H9 (cell line): ENCODE measurements at regions not wholly inside any gene's neighbourhood (a gene's known extent, or its start where the extent isn't known, plus 50 kb on each side); places are given as distances from the start of the nearest gene placed in this dataset.

ENCODE experiments used
- DNase-seq: peaks from one replicate; pipeline ENCODE4 v3.0.0-alpha.2; 2017
- H2AFZ ChIP-seq: one replicate; pipeline ENCODE4 v1.6.1; 2013; ENCODE audit warnings: mild to moderate bottlenecking, low read length, control low read depth, moderate library complexity
- H2AK5ac ChIP-seq: 2 replicates; pipeline ENCODE4 v1.6.1; 2013; ENCODE audit warnings: low read length, control low read depth, mixed read lengths; ENCODE audit not compliant: insufficient read length
- H2BK120ac ChIP-seq: one replicate; pipeline ENCODE4 v1.6.1; 2013; ENCODE audit warnings: low read depth, mild to moderate bottlenecking, low read length, control low read depth, inconsistent platforms; ENCODE audit not compliant: poor library complexity, severe bottlenecking
- H2BK12ac ChIP-seq: 2 replicates; pipeline ENCODE4 v1.6.1; 2013; ENCODE audit warnings: low read length, control low read depth, mixed read lengths, low read depth; ENCODE audit not compliant: insufficient read length
- H2BK15ac ChIP-seq: 2 replicates; pipeline ENCODE4 v1.6.1; 2013; ENCODE audit warnings: low read depth, low read length, control low read depth
- H2BK20ac ChIP-seq: one replicate; pipeline ENCODE4 v1.6.1; 2013; ENCODE audit warnings: low read depth, mild to moderate bottlenecking, low read length, control low read depth, inconsistent platforms; ENCODE audit not compliant: poor library complexity, severe bottlenecking
- H2BK5ac ChIP-seq: 2 replicates; pipeline ENCODE4 v1.6.1; 2013; ENCODE audit warnings: low read length, control low read depth, mixed read lengths; ENCODE audit not compliant: insufficient read length
- H3K14ac ChIP-seq: 2 replicates; pipeline ENCODE4 v1.6.1; 2013; ENCODE audit warnings: low read length, control low read depth; ENCODE audit not compliant: insufficient read depth
- H3K18ac ChIP-seq: 2 replicates; pipeline ENCODE4 v1.6.1; 2013; ENCODE audit warnings: low read depth, mild to moderate bottlenecking, mixed read lengths, low read length, control low read depth; ENCODE audit not compliant: insufficient read length
- H3K23ac ChIP-seq: 2 replicates; pipeline ENCODE4 v1.6.1; 2013; ENCODE audit warnings: low read length, control low read depth, mixed read lengths, low read depth; ENCODE audit not compliant: insufficient read length
- H3K23me2 ChIP-seq: 2 replicates; pipeline ENCODE4 v1.6.1; 2013; ENCODE audit warnings: low read depth, mild to moderate bottlenecking, mixed read lengths, low read length, control low read depth; ENCODE audit not compliant: insufficient read length, poor library complexity, severe bottlenecking
- H3K27ac ChIP-seq: 2 replicates; pipeline ENCODE4 v1.5.1; 2013; ENCODE audit warnings: low read length, control low read depth, mixed read lengths, low read depth; ENCODE audit not compliant: insufficient read length
- H3K27me3 ChIP-seq: 2 replicates; pipeline ENCODE4 v1.6.1; 2013; ENCODE audit warnings: low read length, control low read depth, inconsistent platforms; ENCODE audit not compliant: insufficient read depth
- H3K4ac ChIP-seq: 2 replicates; pipeline ENCODE4 v1.6.1; 2013; ENCODE audit warnings: low read depth, mild to moderate bottlenecking, control low read depth, inconsistent platforms, low read length, moderate library complexity
- H3K4me1 ChIP-seq: 2 replicates; pipeline ENCODE4 v1.6.1; 2013; ENCODE audit warnings: low read length, control low read depth, inconsistent platforms; ENCODE audit not compliant: insufficient read depth
- H3K4me2 ChIP-seq: 2 replicates; pipeline ENCODE4 v1.6.1; 2013; ENCODE audit warnings: low read length, control low read depth, mixed read lengths; ENCODE audit not compliant: insufficient read length, insufficient read depth
- H3K56ac ChIP-seq: 2 replicates; pipeline ENCODE4 v1.6.1; 2013; ENCODE audit warnings: low read depth, mild to moderate bottlenecking, mixed read lengths, low read length, control low read depth; ENCODE audit not compliant: insufficient read length
- H3K79me1 ChIP-seq: 2 replicates; pipeline ENCODE4 v1.6.1; 2013; ENCODE audit warnings: low read depth, mild to moderate bottlenecking, moderate library complexity, low read length, control low read depth, inconsistent platforms; ENCODE audit not compliant: insufficient read depth, poor library complexity, severe bottlenecking
- H3K79me2 ChIP-seq: 2 replicates; pipeline ENCODE4 v1.6.1; 2013; ENCODE audit warnings: low read length, control low read depth, inconsistent platforms; ENCODE audit not compliant: insufficient read depth
- H3K9ac ChIP-seq: 2 replicates; pipeline ENCODE4 v1.6.1; 2013; ENCODE audit warnings: low read length, control low read depth, mixed read lengths; ENCODE audit not compliant: insufficient read length; ENCODE audit errors: extremely low read depth
- H3K9me3 ChIP-seq: one replicate; pipeline ENCODE4 v1.6.1; 2013; ENCODE audit warnings: low read depth, low read length, inconsistent platforms; ENCODE audit not compliant: control insufficient read depth
- H3T11ph ChIP-seq: one replicate; pipeline ENCODE4 v1.6.1; 2013; ENCODE audit warnings: mild to moderate bottlenecking, low read length, control low read depth, inconsistent platforms
- H4K20me1 ChIP-seq: one replicate; pipeline ENCODE4 v1.6.1; 2013; ENCODE audit not compliant: control insufficient read depth, insufficient read length, insufficient read depth
- H4K5ac ChIP-seq: 2 replicates; pipeline ENCODE4 v1.6.1; 2013; ENCODE audit warnings: low read depth, mild to moderate bottlenecking, mixed read lengths, low read length, control low read depth; ENCODE audit not compliant: insufficient read length
- H4K8ac ChIP-seq: replicated peaks from 2 replicates; pipeline ENCODE4 v1.6.1; 2013; ENCODE audit warnings: low read length, control low read depth, mixed read lengths, low read depth; ENCODE audit not compliant: insufficient read length
- H4K91ac ChIP-seq: 2 replicates; pipeline ENCODE4 v1.6.1; 2013; ENCODE audit warnings: low read depth, mild to moderate bottlenecking, moderate library complexity, mixed read lengths, low read length, control low read depth; ENCODE audit not compliant: insufficient read length
- H3K27ac Mint-ChIP-seq, 3 experiments: 2 replicates in 2 of 3; 3 replicates in 1 of 3; pipeline ENCODE4 v1.8.0; 2020 to 2021; ENCODE audit warnings: mixed read lengths in 3 of 3, mild to moderate bottlenecking in 1 of 3, moderate library complexity in 1 of 3
- H3K27me3 Mint-ChIP-seq: 2 replicates; pipeline ENCODE4 v1.8.0; 2021; ENCODE audit warnings: low read depth, mild to moderate bottlenecking, moderate library complexity, mixed read lengths
- H3K36me3 Mint-ChIP-seq, 3 experiments: 2 replicates in 2 of 3; 3 replicates in 1 of 3; pipeline ENCODE4 v1.8.0; 2020 to 2021; ENCODE audit warnings: low read depth in 3 of 3, mixed read lengths in 3 of 3; ENCODE audit not compliant: insufficient read depth in 1 of 3
- H3K4me1 Mint-ChIP-seq, 2 experiments: 2 replicates each; pipeline ENCODE4 v1.8.0; 2020; ENCODE audit warnings: mixed read lengths in 2 of 2
- H3K4me3 Mint-ChIP-seq, 2 experiments: 2 replicates in 1 of 2; 3 replicates in 1 of 2; pipeline ENCODE4 v1.8.0; 2020 to 2021; ENCODE audit warnings: mild to moderate bottlenecking in 2 of 2, mixed read lengths in 2 of 2, moderate library complexity in 1 of 2
- H3K9me3 Mint-ChIP-seq, 2 experiments: 2 replicates in 1 of 2; 3 replicates in 1 of 2; pipeline ENCODE4 v1.8.0; 2020; ENCODE audit warnings: mild to moderate bottlenecking in 2 of 2, mixed read lengths in 2 of 2, moderate library complexity in 1 of 2
- WGBS: extraction: QIAGEN DNeasy Blood & Tissue Kit; methylation state at CpG from one replicate; pipeline ENCODE4 v1.1.7; 2013; ENCODE audit warnings: missing lambda C conversion rate, low lambda C conversion rate, mixed read lengths; ENCODE audit not compliant: insufficient read length; ENCODE audit errors: extremely low coverage; 5-methylcytosine and 5-hydroxymethylcytosine counted together
- TF ChIP-seq, protein P1 (sequence below): fragments of 200-600 bp; sonication (generic); conservative IDR thresholded peaks from 3 replicates; pipeline ENCODE4 v1.8.0; 2021; ENCODE audit warnings: antibody characterized with exemption, mild to moderate bottlenecking

DNA sequence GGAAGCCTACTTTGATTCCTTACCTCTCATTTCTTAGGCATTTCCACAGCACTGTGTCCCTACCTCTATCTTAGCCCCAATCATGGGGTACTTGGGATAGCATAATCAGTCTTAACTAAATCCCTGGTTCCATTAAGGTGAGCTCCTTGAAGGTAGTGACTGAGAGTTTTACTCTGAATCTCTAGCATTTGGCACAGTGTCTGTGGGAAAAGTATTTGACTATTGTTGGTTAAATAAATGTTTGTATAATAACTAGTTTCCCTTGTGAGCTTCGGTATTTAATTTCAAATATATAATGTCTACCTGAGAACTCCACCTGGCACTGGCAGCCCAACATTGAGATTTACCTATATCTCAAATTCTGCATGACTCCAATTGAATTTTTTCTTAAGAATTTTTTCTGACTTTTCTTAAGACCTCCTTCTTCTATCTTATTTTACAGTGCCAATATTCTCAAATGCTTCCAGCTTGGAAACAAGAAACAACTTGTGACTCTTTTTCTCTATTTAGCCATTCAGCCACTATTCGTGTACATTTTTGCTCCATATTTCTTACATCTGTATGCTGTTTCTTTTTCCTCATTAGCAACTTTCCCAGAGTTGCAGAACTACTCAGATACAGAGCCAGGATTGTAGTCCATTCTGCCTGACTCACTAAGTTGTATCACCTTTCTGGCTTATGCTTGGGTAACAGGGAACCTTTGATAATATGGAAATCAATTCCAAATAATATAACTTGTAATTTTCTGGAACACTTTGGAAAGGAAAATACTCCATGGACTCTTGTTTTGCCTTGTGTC, 214.0 kb upstream of the NT5C1B start:
- Histone ChIP-seq H4K20me1 (no peaks in the 10 kb centered on the region), H2BK120ac (no peak overlapping the region), H3K4me1 (no peaks in the 10 kb centered on the region), H3K27ac (no peak overlapping the region), H3K79me2 (no peaks in the 10 kb centered on the region), H3T11ph (no peak overlapping the region), H4K91ac (no peak overlapping the region), H2BK20ac (no peak overlapping the region), H3K18ac (no peak overlapping the region), H3K27me3 (no peaks in the 10 kb centered on the region), H3K23me2 (no peaks in the 10 kb centered on the region), H2BK12ac (no peak overlapping the region), H3K56ac (no peak overlapping the region), H2BK5ac (no peak overlapping the region), H3K4ac (no peak overlapping the region), H2AFZ (no peak overlapping the region), H4K5ac (no peak overlapping the region), H3K14ac (no peak overlapping the region), H3K4me2 (no peak overlapping the region), H2AK5ac (no peak overlapping the region), H2BK15ac (no peak overlapping the region), H3K9ac (no peak overlapping the region), H3K23ac (no peak overlapping the region), H3K79me1 (no peaks in the 10 kb centered on the region), H3K9me3 (no peaks in the 10 kb centered on the region), H4K8ac (no peak overlapping the region)
- H3K27me3 Mint-ChIP-seq = peaks cover 2% of the 10 kb centered on the region; the same call in 1 of the 2 replicates
- TF ChIP-seq, protein P1, sequence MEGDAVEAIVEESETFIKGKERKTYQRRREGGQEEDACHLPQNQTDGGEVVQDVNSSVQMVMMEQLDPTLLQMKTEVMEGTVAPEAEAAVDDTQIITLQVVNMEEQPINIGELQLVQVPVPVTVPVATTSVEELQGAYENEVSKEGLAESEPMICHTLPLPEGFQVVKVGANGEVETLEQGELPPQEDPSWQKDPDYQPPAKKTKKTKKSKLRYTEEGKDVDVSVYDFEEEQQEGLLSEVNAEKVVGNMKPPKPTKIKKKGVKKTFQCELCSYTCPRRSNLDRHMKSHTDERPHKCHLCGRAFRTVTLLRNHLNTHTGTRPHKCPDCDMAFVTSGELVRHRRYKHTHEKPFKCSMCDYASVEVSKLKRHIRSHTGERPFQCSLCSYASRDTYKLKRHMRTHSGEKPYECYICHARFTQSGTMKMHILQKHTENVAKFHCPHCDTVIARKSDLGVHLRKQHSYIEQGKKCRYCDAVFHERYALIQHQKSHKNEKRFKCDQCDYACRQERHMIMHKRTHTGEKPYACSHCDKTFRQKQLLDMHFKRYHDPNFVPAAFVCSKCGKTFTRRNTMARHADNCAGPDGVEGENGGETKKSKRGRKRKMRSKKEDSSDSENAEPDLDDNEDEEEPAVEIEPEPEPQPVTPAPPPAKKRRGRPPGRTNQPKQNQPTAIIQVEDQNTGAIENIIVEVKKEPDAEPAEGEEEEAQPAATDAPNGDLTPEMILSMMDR = no peak
- no peak overlapping the region for H3K27ac Mint-ChIP-seq
- no peaks in the 10 kb centered on the region for H3K9me3 Mint-ChIP-seq
- no CpG with 5 or more reads among the region's 2 CpGs for whole genome bisulfite sequencing
- DNase-seq = no peak
- no peaks in the 10 kb centered on the region for H3K36me3 Mint-ChIP-seq
- H3K4me3 Mint-ChIP-seq = no peak overlapping the region
- no peaks in the 10 kb centered on the region for H3K4me1 Mint-ChIP-seq
